Kidney (tissue), 13 donors: ENCODE measurements at regions not wholly inside any gene's neighbourhood (a gene's known extent, or its start where the extent isn't known, plus 50 kb on each side); places are given as distances from the start of the nearest gene placed in this dataset.

Source experiments
- DNase-seq, 5 donors: peaks; one replicate each; pipeline ENCODE4 v3.0.0-alpha.2; 2013 to 2020
- FAIRE-seq: peaks from 2 replicates; lab custom pipeline; 2012; peaks lifted over from hg19 to GRCh38; lab: Jason Lieb, UNC
- H3K27ac ChIP-seq, 2 donors: one replicate each; pipeline ENCODE4 v1.7.0; 2013; ENCODE audit warnings: low read depth in 2 of 2, low read length in 2 of 2, inconsistent platforms in 1 of 2
- H3K27me3 ChIP-seq: one replicate; pipeline ENCODE4 v1.7.1; 2013; ENCODE audit warnings: low read length, inconsistent platforms; ENCODE audit not compliant: control insufficient read depth, insufficient read depth
- H3K36me3 ChIP-seq, 3 donors: one replicate each; pipeline versions ENCODE4 v1.7.0 to v1.7.1; 2013; ENCODE audit warnings: low read length in 3 of 3, control low read depth in 1 of 3, inconsistent platforms in 1 of 3; ENCODE audit not compliant: insufficient read depth in 3 of 3, control insufficient read depth in 2 of 3
- H3K4me1 ChIP-seq, 3 donors: one replicate each; pipeline versions ENCODE4 v1.7.0 to v1.7.1; 2013; ENCODE audit warnings: low read length in 3 of 3, inconsistent platforms in 1 of 3, low read depth in 1 of 3; ENCODE audit not compliant: control insufficient read depth in 2 of 3, insufficient read depth in 2 of 3
- H3K4me3 ChIP-seq, 3 donors: one replicate each; pipeline versions ENCODE4 v1.7.0 to v1.8.1; 2013; ENCODE audit warnings: low read length in 3 of 3, control low read depth in 1 of 3, inconsistent platforms in 1 of 3
- H3K9ac ChIP-seq, 3 donors: one replicate each; pipeline versions ENCODE4 v1.7.0 to v1.7.1; 2013; ENCODE audit warnings: low read length in 3 of 3, control low read depth in 1 of 3, inconsistent platforms in 1 of 3
- H3K9me3 ChIP-seq, 3 donors: one replicate each; pipeline versions ENCODE4 v1.7.0 to v1.7.1; 2013; ENCODE audit warnings: low read length in 3 of 3, control low read depth in 1 of 3, inconsistent platforms in 1 of 3; ENCODE audit not compliant: control insufficient read depth in 2 of 3, insufficient read depth in 1 of 3
- CTCF ChIP-seq: IDR thresholded peaks from 3 replicates; pipeline ENCODE4 v1.5.1; 2012; ENCODE audit warnings: mild to moderate bottlenecking, moderate library complexity, borderline replicate concordance; ENCODE audit not compliant: insufficient read depth; ENCODE audit errors: extremely low read depth
- intact Hi-C: fragments of 100-400 bp; cut with DNase I; formaldehyde crosslinking; loops from one replicate; pipeline ENCODE4 v1.11.1; 2022
- donor health status: control.
- donor health status: control.
- donor health status: control.
- donor health status: control.
- donor health status: control.
- donor health status: DM: yes; HTN: yes; CAD: no.
- donor health status: Normal renal cell carcinoma (clear cell type).

- TF ChIP-seq CTCF, result no peak
- Histone ChIP-seq H3K9me3 (no peaks in the 10 kb centered on the region), H3K27ac (no peak overlapping the region), H3K36me3 (no peaks in the 10 kb centered on the region), H3K27me3 (peaks cover 4% of the 10 kb centered on the region), H3K4me3 (no peak overlapping the region), H3K4me1 (peaks cover 0 to 3% (median 0%) of the 10 kb centered on the region in 3 donors), H3K9ac (no peak overlapping the region)
- DNase-seq, result no peak
- FAIRE-seq, result no peak
- intact Hi-C loops, result no loop called here
Measured at GRCh38 chr15:69994429-69995205, 103.1 kb downstream of the TLE3 start.

GRCh38 chr15:69996321-69997160 is 101.2 kb downstream of the TLE3 start:
- Histone ChIP-seq H3K4me1 (peaks cover 0 to 3% (median 0%) of the 10 kb centered on the region in 3 donors), H3K27ac (no peak overlapping the region), H3K9ac (no peak overlapping the region), H3K4me3 (no peak overlapping the region), H3K36me3 (no peaks in the 10 kb centered on the region), H3K27me3 (no peaks in the 10 kb centered on the region), H3K9me3 (no peaks in the 10 kb centered on the region)
- intact Hi-C loops, result no loop called here
- FAIRE-seq (no peak), DNase-seq (peak in 1 of 5 donors; percentile 47)
- no peak for TF ChIP-seq CTCF

GRCh38 chr15:69997161-69997485 is 100.6 kb downstream of the TLE3 start:
- H3K4me1 ChIP-seq, result peaks cover 0 to 3% (median 0%) of the 10 kb centered on the region in 3 donors
- no peak overlapping the region for H3K27ac ChIP-seq
- FAIRE-seq (no peak), DNase-seq (peak in 1 of 5 donors; percentile 58)
- H3K4me3 ChIP-seq, result no peak overlapping the region
- H3K36me3 ChIP-seq, result no peaks in the 10 kb centered on the region
- H3K9me3 ChIP-seq, result no peaks in the 10 kb centered on the region
- intact Hi-C loops, result no loop called here
- no peaks in the 10 kb centered on the region for H3K27me3 ChIP-seq
- no peak for TF ChIP-seq CTCF
- H3K9ac ChIP-seq, result no peak overlapping the region
